Right ventricle myocardium superior (tissue), 1 donor: ENCODE measurements at regions not wholly inside any gene's neighbourhood (a gene's known extent, or its start where the extent isn't known, plus 50 kb on each side); places are given as distances from the start of the nearest gene placed in this dataset.
"Not testable (repeated sequence)": the region's sequence is repeated elsewhere in the genome, so short reads cannot be mapped to it uniquely, and the experiment has no call there.

Source experiments
- ATAC-seq: fragments of 200-7000 bp; cut with Tn5 transposase; one replicate; pipeline ENCODE4 v1.9.1; 2020; ENCODE audit warnings: mild to moderate bottlenecking; ENCODE audit not compliant: poor library complexity
- DNase-seq: peaks from one replicate; pipeline ENCODE4 v3.0.0-alpha.2; 2020
- intact Hi-C: fragments of 100-400 bp; cut with DNase I; formaldehyde crosslinking; loops from one replicate; pipeline ENCODE4 v1.11.2; 2022
- donor health status: DM: no; HTN: yes; CAD: no; lungs with severe emphysema.

GRCh38 chr13:80894917-80895316, 554.0 kb upstream of the SPRY2 start:
- intact Hi-C loops = no loop called here
- DNase-seq (no peak), ATAC-seq (no peak)

GRCh38 chr13:80889829-80890228, 548.9 kb upstream of the SPRY2 start:
- no peak for DNase-seq
- no peak for ATAC-seq
- intact Hi-C loops = no loop called here

- ATAC-seq (no peak), DNase-seq (no peak)
- intact Hi-C loops = no loop called here
Measured at GRCh38 chr13:80888390-80888789, 547.5 kb upstream of the SPRY2 start.

- DNase-seq (no peak), ATAC-seq (no peak)
- intact Hi-C loops = no loop called here
Measured at GRCh38 chr13:80884056-80884785, 543.3 kb upstream of the SPRY2 start.

GRCh38 chr13:80883545-80883944, 542.6 kb upstream of the SPRY2 start:
- intact Hi-C loops = no loop called here

GRCh38 chr13:80881942-80882445, 541.1 kb upstream of the SPRY2 start:
- intact Hi-C loops = no loop called here
- ATAC-seq = peak; percentile 27
- no peak for DNase-seq

More at GRCh38 chr13:80883545-80883944, 542.6 kb upstream of the SPRY2 start:
- ATAC-seq = no peak
- no peak for DNase-seq

- DNase-seq (no peak), ATAC-seq (no peak)
- intact Hi-C loops = no loop called here
Measured at GRCh38 chr13:80881495-80881894, 540.6 kb upstream of the SPRY2 start.

- intact Hi-C loops = no loop called here
- DNase-seq (no peak), ATAC-seq (no peak)
Measured at GRCh38 chr13:80881034-80881433, 540.1 kb upstream of the SPRY2 start.

GRCh38 chr13:80877944-80878241, 537.0 kb upstream of the SPRY2 start:
- intact Hi-C loops = no loop called here
- DNase-seq (no peak), ATAC-seq (no peak)

- ATAC-seq = no peak
- no peak for DNase-seq
- intact Hi-C loops = no loop called here
Measured at GRCh38 chr13:80877209-80877943, 536.5 kb upstream of the SPRY2 start.

GRCh38 chr13:80873589-80873988, 532.7 kb upstream of the SPRY2 start:
- ATAC-seq (no peak), DNase-seq (no peak)
- intact Hi-C loops = no loop called here

- ATAC-seq, DNase-seq, intact Hi-C loops: not testable (repeated sequence)
Measured at GRCh38 chr13:80871971-80872370, 531.0 kb upstream of the SPRY2 start.

- ATAC-seq = no peak
- no peak for DNase-seq
- intact Hi-C loops = no loop called here
Measured at GRCh38 chr13:80871481-80871880, 530.6 kb upstream of the SPRY2 start.

- DNase-seq (no peak), ATAC-seq (no peak)
- intact Hi-C loops = no loop called here
Measured at GRCh38 chr13:80870186-80870585, 529.3 kb upstream of the SPRY2 start.

- DNase-seq (no peak), ATAC-seq (no peak)
- intact Hi-C loops = no loop called here
Measured at GRCh38 chr13:80866921-80867320, 526.0 kb upstream of the SPRY2 start.

- intact Hi-C loops = no loop called here
- DNase-seq (no peak), ATAC-seq (no peak)
Measured at GRCh38 chr13:80865329-80865728, 524.4 kb upstream of the SPRY2 start.

- ATAC-seq (no peak), DNase-seq (no peak)
- intact Hi-C loops = no loop called here
Measured at GRCh38 chr13:80862456-80862855, 521.5 kb upstream of the SPRY2 start.

GRCh38 chr13:80860845-80861244, 519.9 kb upstream of the SPRY2 start:
- no peak for DNase-seq
- ATAC-seq = no peak
- intact Hi-C loops = no loop called here

- DNase-seq (no peak), ATAC-seq (no peak)
- intact Hi-C loops = no loop called here
Measured at GRCh38 chr13:80858131-80858530, 517.2 kb upstream of the SPRY2 start.

GRCh38 chr13:80857321-80857720, 516.4 kb upstream of the SPRY2 start:
- DNase-seq (no peak), ATAC-seq (no peak)
- intact Hi-C loops = no loop called here
